Neuronal stem cell (in vitro differentiated cells): ENCODE measurements at regions not wholly inside any gene's neighbourhood (a gene's known extent, or its start where the extent isn't known, plus 50 kb on each side); places are given as distances from the start of the nearest gene placed in this dataset.
A peak's percentile ranks its signal among the peaks of the same experiment; 100 is the strongest.
"Not testable (repeated sequence)": the region's sequence is repeated elsewhere in the genome, so short reads cannot be mapped to it uniquely, and the experiment has no call there.

ENCODE experiments used
- DNase-seq: peaks from one replicate; pipeline ENCODE4 v3.0.0-alpha.2; 2013; ENCODE audit warnings: low spot score
- H2AFZ ChIP-seq: one replicate; pipeline ENCODE4 v1.6.1; 2013; ENCODE audit warnings: mild to moderate bottlenecking, low read length, inconsistent platforms
- H2AK5ac ChIP-seq: 2 replicates; pipeline ENCODE4 v1.6.1; 2013; ENCODE audit warnings: low read depth, mild to moderate bottlenecking, inconsistent platforms, low read length, moderate library complexity, mixed read lengths
- H2BK120ac ChIP-seq: 2 replicates; pipeline ENCODE4 v1.6.1; 2013; ENCODE audit warnings: low read depth, mild to moderate bottlenecking, inconsistent platforms, low read length, moderate library complexity, mixed read lengths
- H2BK12ac ChIP-seq: one replicate; pipeline ENCODE4 v1.6.1; 2013; ENCODE audit warnings: low read length, inconsistent platforms
- H2BK15ac ChIP-seq: 2 replicates; pipeline ENCODE4 v1.6.1; 2013; ENCODE audit warnings: mild to moderate bottlenecking, low read length, inconsistent platforms, mixed read lengths
- H2BK5ac ChIP-seq: one replicate; pipeline ENCODE4 v1.6.1; 2013; ENCODE audit warnings: inconsistent platforms, mild to moderate bottlenecking, low read length, moderate library complexity
- H3K14ac ChIP-seq: one replicate; pipeline ENCODE4 v1.6.1; 2013; ENCODE audit warnings: low read length, inconsistent platforms
- H3K18ac ChIP-seq: 2 replicates; pipeline ENCODE4 v1.6.1; 2013; ENCODE audit warnings: low read length, inconsistent platforms
- H3K23ac ChIP-seq: 2 replicates; pipeline ENCODE4 v1.6.1; 2013; ENCODE audit warnings: low read depth, mild to moderate bottlenecking, mixed read lengths, low read length, inconsistent platforms; ENCODE audit not compliant: poor library complexity
- H3K27ac ChIP-seq: replicated peaks from 3 replicates; pipeline ENCODE4 v1.5.1; 2013; ENCODE audit warnings: low read length, inconsistent platforms
- H3K27me3 ChIP-seq, 3 experiments: 2 replicates each; pipeline ENCODE4 v1.6.1; 2013; ENCODE audit warnings: low read length in 3 of 3, mild to moderate bottlenecking in 2 of 3, inconsistent platforms in 1 of 3, low read depth in 1 of 3, mixed read lengths in 1 of 3, moderate library complexity in 1 of 3; ENCODE audit not compliant: control insufficient read depth in 3 of 3, insufficient read depth in 3 of 3
- H3K36me3 ChIP-seq, 2 donors: replicated peaks in 1 of 2; 2 replicates each; pipeline ENCODE4 v1.6.1; 2013; ENCODE audit warnings: low read length in 2 of 2; ENCODE audit not compliant: control insufficient read depth in 2 of 2, insufficient read depth in 2 of 2
- H3K4ac ChIP-seq: 2 replicates; pipeline ENCODE4 v1.6.1; 2013; ENCODE audit warnings: inconsistent platforms, mild to moderate bottlenecking, low read length, moderate library complexity
- H3K4me1 ChIP-seq, 2 donors: 1 replicate in 1 of 2; 2 replicates in 1 of 2; pipeline ENCODE4 v1.6.1; 2013; ENCODE audit warnings: low read length in 2 of 2, low read depth in 1 of 2; ENCODE audit not compliant: control insufficient read depth in 2 of 2, insufficient read depth in 1 of 2
- H3K4me2 ChIP-seq: one replicate; pipeline ENCODE4 v1.6.1; 2013; ENCODE audit warnings: mild to moderate bottlenecking, low read length, inconsistent platforms; ENCODE audit not compliant: insufficient read depth, poor library complexity, severe bottlenecking
- H3K4me3 ChIP-seq, 2 donors: 2 replicates each; pipeline ENCODE4 v1.5.1; 2013; ENCODE audit warnings: low read length in 2 of 2, mild to moderate bottlenecking in 2 of 2, inconsistent platforms in 1 of 2, moderate library complexity in 1 of 2
- H3K79me1 ChIP-seq: one replicate; pipeline ENCODE4 v1.6.1; 2013; ENCODE audit warnings: low read depth, mild to moderate bottlenecking, inconsistent platforms, low read length, moderate library complexity
- H3K9ac ChIP-seq: one replicate; pipeline ENCODE4 v1.6.1; 2013; ENCODE audit warnings: mild to moderate bottlenecking, low read depth, low read length, inconsistent platforms; ENCODE audit not compliant: poor library complexity
- H3K9me3 ChIP-seq, 2 donors: replicated peaks in 1 of 2; 2 replicates each; pipeline versions ENCODE3 to v1.6.1; 2013; ENCODE audit warnings: low read length in 2 of 2, mild to moderate bottlenecking in 2 of 2, inconsistent platforms in 1 of 2, low read depth in 1 of 2, mixed read lengths in 1 of 2, moderate library complexity in 1 of 2; ENCODE audit not compliant: control insufficient read depth in 2 of 2, insufficient read depth in 1 of 2
- H4K8ac ChIP-seq: one replicate; pipeline ENCODE4 v1.6.1; 2013; ENCODE audit warnings: low read depth, mild to moderate bottlenecking, inconsistent platforms, low read length, moderate library complexity
- H4K91ac ChIP-seq: one replicate; pipeline ENCODE4 v1.6.1; 2013; ENCODE audit warnings: low read length, low read depth, mild to moderate bottlenecking, inconsistent platforms; ENCODE audit not compliant: poor library complexity
- WGBS, 2 donors: extraction: QIAGEN DNeasy Blood & Tissue Kit; methylation state at CpG; one replicate each; pipeline ENCODE4 v1.1.7; 2013; ENCODE audit warnings: missing lambda C conversion rate in 2 of 2, mixed read lengths in 1 of 2; ENCODE audit not compliant: insufficient read length in 2 of 2, insufficient replicate concordance in 1 of 2; ENCODE audit errors: extremely low coverage in 2 of 2; 5-methylcytosine and 5-hydroxymethylcytosine counted together

DNA sequence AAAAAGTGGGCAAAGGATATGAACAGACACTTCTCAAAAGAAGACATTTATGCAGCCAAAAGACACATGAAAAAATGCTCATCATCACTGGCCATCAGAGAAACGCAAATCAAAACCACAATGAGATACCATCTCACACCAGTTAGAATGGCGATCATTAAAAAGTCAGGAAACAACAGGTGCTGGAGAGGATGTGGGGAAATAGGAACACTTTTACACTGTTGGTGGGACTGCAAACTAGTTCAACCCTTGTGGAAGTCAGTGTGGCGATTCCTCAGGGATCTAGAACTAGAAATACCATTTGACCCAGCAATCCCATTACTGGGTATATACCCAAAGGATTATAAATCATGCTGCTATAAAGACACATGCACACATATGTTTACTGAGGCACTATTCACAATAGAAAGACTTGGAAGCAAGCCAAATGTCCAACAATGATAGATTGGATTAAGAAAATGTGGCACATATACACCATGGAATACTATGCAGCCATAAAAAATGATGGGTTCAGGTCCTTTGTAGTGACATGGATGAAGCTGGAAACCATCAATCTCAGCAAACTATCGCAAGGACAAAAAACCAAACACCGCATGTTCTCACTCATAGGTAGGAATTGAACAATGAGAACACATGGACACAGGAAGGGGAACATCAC, 88.9 kb downstream of the RRAGC start:
- H4K91ac ChIP-seq, H3K9ac ChIP-seq, H2AFZ ChIP-seq, H2AK5ac ChIP-seq, H3K9me3 ChIP-seq, H3K14ac ChIP-seq, H2BK15ac ChIP-seq, H3K4me3 ChIP-seq, H2BK5ac ChIP-seq, H2BK12ac ChIP-seq, H2BK120ac ChIP-seq, H4K8ac ChIP-seq, DNase-seq, H3K23ac ChIP-seq, H3K36me3 ChIP-seq, H3K27ac ChIP-seq, H3K18ac ChIP-seq, H3K4ac ChIP-seq, H3K4me2 ChIP-seq, H3K79me1 ChIP-seq, H3K4me1 ChIP-seq: not testable (repeated sequence)
- no CpG with 5 or more reads among the region's 5 CpGs for WGBS, 2 donors
- H3K27me3 ChIP-seq: peaks cover 0 to 15% (median 0%) of the 10 kb centered on the region in 3 experiments

DNA sequence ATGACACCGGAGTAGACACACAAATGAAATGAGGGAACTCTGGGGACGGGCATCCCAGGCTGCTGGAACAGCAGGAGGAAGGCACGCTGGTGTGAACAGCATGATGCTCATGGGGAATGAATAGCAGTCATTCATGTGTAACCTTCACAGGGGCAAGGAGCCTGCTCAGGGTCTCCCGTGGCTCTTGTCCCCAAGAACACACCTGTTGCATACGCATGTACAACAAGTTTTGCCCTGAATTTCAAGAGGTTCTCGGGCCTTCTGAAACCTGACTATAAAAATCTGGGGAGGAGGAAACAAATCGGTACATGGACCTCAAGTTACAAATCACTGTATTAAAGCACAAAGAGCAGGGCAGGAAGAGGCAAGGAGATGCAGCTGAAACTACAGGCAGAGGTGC, 93.4 kb downstream of the RRAGC start:
- Histone ChIP-seq H3K27me3 (peaks cover 0 to 5% (median 0%) of the 10 kb centered on the region in 3 experiments), H3K18ac (no peak overlapping the region), H3K27ac (no peak overlapping the region), H3K4me1 (peaks cover 0 to 2% of the 10 kb centered on the region in 2 donors), H3K14ac (no peak overlapping the region), H4K91ac (no peak overlapping the region), H3K4ac (no peak overlapping the region), H2AK5ac (no peak overlapping the region), H3K9ac (no peak overlapping the region), H2BK5ac (no peak overlapping the region), H3K23ac (no peak overlapping the region), H3K4me3 (no peak overlapping the region), H2BK15ac (no peak overlapping the region), H2BK120ac (no peak overlapping the region), H3K36me3 (no peaks in the 10 kb centered on the region), H4K8ac (no peak overlapping the region), H3K9me3 (peaks cover 0 to 1% of the 10 kb centered on the region in 2 donors), H3K79me1 (no peaks in the 10 kb centered on the region), H2AFZ (no peak overlapping the region), H2BK12ac (no peak overlapping the region), H3K4me2 (no peak overlapping the region)
- no peak for DNase-seq
- no CpG with 5 or more reads among the region's 7 CpGs for WGBS, 2 donors

DNA sequence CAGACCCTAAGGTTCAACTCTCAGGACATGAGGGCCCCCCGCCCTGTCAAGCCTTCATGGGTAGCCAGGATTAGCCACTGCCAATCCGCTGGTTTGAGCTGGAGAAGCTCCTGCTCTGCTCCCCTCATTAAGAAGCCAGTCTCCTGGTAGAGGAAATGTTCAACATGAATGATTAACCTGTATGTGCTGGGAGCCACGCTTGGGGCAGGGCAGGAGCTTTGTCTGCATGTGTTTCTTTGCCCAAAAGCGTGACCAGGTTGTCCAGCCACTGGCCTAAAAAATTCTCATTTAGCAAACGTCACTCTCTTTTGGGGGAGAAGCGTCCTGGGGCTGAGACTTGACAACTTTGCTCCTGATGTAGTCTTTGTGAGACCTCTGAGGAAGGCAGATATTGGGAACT, 96.5 kb downstream of the RRAGC start:
- peak overlapping the region; percentile 15 for H3K18ac ChIP-seq
- H3K23ac ChIP-seq: no peak overlapping the region
- H4K91ac ChIP-seq: no peak overlapping the region
- H2BK5ac ChIP-seq: no peak overlapping the region
- no peak overlapping the region for H3K4me2 ChIP-seq
- no peak overlapping the region for H3K4me3 ChIP-seq
- no peak overlapping the region for H2AFZ ChIP-seq
- DNase-seq: no peak
- no peak overlapping the region for H3K14ac ChIP-seq
- no peak overlapping the region for H2BK12ac ChIP-seq
- no peaks in the 10 kb centered on the region for H3K79me1 ChIP-seq
- peaks cover 0 to 1% of the 10 kb centered on the region in 2 donors for H3K9me3 ChIP-seq
- no peak overlapping the region for H3K27ac ChIP-seq
- H3K4me1 ChIP-seq: peaks cover 0 to 2% of the 10 kb centered on the region in 2 donors
- no peaks in the 10 kb centered on the region for H3K36me3 ChIP-seq
- H2BK15ac ChIP-seq: no peak overlapping the region
- H2BK120ac ChIP-seq: no peak overlapping the region
- no CpG with 5 or more reads among the region's 6 CpGs for WGBS, 2 donors
- no peak overlapping the region for H3K9ac ChIP-seq
- H3K27me3 ChIP-seq: peaks cover 0 to 5% (median 0%) of the 10 kb centered on the region in 3 experiments
- no peak overlapping the region for H4K8ac ChIP-seq
- no peak overlapping the region for H3K4ac ChIP-seq
- no peak overlapping the region for H2AK5ac ChIP-seq

DNA sequence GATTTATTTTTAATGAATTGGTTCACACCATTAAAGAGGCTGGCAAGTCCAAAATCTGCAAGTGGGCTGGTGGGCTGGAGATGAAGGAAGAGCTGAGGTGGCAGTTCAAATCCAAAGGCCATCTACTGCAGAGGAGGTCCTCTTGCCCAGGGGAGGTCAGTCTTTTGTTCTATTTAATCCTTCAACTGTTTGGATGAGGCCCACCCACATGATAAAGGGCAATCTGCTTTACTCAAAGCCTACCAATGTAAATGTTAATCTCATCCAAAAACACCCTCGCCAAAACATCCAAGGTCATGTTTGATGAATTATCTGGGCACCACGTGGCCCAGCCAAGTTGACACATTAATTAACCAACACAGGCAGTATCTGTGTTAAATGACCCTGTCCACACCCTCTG, 99.0 kb downstream of the RRAGC start:
- no peak overlapping the region for H3K27ac ChIP-seq

More for the DNA sequence above, 99.0 kb downstream of the RRAGC start:
- H2BK120ac ChIP-seq: no peak overlapping the region
- no peak overlapping the region for H3K4me3 ChIP-seq
- no peak overlapping the region for H3K18ac ChIP-seq
- no peak overlapping the region for H2BK12ac ChIP-seq
- H3K36me3 ChIP-seq: no peaks in the 10 kb centered on the region
- H3K79me1 ChIP-seq: no peaks in the 10 kb centered on the region
- H3K23ac ChIP-seq: no peak overlapping the region
- no peak overlapping the region for H3K4me2 ChIP-seq
- no peak overlapping the region for H4K8ac ChIP-seq
- no peak overlapping the region for H3K9ac ChIP-seq
- DNase-seq: no peak
- no peak overlapping the region for H3K14ac ChIP-seq
- no peak overlapping the region for H4K91ac ChIP-seq
- peaks cover 0 to 1% of the 10 kb centered on the region in 2 donors for H3K9me3 ChIP-seq
- H2BK5ac ChIP-seq: no peak overlapping the region
- WGBS, 2 donors: no CpG with 5 or more reads among the region's 2 CpGs
- H2AFZ ChIP-seq: no peak overlapping the region
- no peak overlapping the region for H2BK15ac ChIP-seq
- no peak overlapping the region for H3K4ac ChIP-seq
- H3K27me3 ChIP-seq: peaks cover 0 to 7% (median 0%) of the 10 kb centered on the region in 3 experiments
- H2AK5ac ChIP-seq: no peak overlapping the region
- H3K4me1 ChIP-seq: no peaks in the 10 kb centered on the region
